GM20000 (cell line): ENCODE measurements at regions not wholly inside any gene's neighbourhood (a gene's known extent, or its start where the extent isn't known, plus 50 kb on each side); places are given as distances from the start of the nearest gene placed in this dataset.

Experiments
- DNase-seq: peaks from one replicate; pipeline ENCODE4 v3.0.0; 2012; ENCODE audit warnings: low spot score
- TF ChIP-seq, protein P1 (sequence below): IDR thresholded peaks from 2 replicates; pipeline ENCODE4 v1.5.1; 2012; ENCODE audit warnings: mild to moderate bottlenecking, control low read depth; ENCODE audit errors: extremely low read depth, missing control alignments

DNA sequence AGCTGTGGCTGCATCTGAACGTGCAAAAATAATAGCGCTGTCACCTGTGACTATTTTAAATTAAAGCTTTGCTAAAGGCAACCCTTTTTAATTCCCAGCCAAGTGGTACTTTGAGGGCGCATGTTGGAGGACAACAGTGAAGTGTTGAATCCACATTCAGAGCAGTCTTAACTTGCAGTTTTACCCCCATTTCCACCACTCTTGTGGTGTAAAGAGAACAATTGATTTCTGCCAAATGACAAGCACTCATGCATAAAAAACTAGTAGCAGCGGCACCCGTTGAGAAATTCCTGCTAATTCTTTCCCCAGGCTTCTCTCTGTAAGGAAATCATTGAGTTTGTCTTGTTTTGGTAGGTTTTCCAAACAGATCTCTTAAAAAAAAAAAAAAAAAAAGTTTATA is 1033.3 kb downstream of the EFNB2 start:
- TF ChIP-seq, protein P1, sequence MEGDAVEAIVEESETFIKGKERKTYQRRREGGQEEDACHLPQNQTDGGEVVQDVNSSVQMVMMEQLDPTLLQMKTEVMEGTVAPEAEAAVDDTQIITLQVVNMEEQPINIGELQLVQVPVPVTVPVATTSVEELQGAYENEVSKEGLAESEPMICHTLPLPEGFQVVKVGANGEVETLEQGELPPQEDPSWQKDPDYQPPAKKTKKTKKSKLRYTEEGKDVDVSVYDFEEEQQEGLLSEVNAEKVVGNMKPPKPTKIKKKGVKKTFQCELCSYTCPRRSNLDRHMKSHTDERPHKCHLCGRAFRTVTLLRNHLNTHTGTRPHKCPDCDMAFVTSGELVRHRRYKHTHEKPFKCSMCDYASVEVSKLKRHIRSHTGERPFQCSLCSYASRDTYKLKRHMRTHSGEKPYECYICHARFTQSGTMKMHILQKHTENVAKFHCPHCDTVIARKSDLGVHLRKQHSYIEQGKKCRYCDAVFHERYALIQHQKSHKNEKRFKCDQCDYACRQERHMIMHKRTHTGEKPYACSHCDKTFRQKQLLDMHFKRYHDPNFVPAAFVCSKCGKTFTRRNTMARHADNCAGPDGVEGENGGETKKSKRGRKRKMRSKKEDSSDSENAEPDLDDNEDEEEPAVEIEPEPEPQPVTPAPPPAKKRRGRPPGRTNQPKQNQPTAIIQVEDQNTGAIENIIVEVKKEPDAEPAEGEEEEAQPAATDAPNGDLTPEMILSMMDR = no peak
- no peak for DNase-seq

GRCh38 chr13:105497597-105497996 is 1037.9 kb downstream of the EFNB2 start:
- no peak for DNase-seq
- TF ChIP-seq, protein P1 = no peak

DNA sequence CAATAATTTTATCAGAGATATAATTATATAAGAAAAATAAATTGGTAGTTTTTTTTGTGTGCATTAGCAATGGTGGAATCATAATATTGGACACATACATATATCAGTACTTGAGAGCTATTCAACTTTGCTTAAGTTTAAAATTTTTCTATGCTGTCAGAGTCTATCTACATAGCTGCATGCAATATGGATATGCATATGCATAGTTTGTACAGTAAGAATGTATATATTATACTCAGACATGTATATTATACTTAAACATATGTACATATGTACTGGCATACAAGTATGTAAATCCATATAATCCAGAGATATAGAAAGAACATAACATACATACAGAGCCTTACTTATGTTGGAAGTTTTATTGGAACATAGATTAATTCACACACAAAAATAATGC is 1043.2 kb downstream of the EFNB2 start:
- no peak for DNase-seq
- TF ChIP-seq, protein P1 = no peak

- TF ChIP-seq, protein P1 = no peak
- no peak for DNase-seq
These were observed 1044.1 kb downstream of the EFNB2 start for GRCh38 chr13:105491345-105491744.

DNA sequence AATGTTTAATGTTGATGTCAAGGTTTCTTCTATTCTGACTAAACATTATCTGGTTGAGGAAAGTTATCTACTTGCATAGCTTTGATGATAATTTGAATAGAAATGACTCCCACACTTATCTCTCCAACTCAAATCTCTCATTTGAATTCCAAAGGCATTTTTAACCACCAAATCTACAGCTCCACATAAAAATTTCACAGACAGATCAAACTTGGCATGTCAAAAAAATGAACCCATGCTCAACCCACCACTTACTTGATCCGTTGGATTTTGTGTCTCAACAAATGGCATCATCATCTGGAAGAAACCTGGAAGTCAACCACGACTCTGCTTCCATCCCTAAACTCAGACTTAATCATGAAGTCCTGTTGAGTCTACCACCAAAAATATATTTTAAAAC is 1050.4 kb downstream of the EFNB2 start:
- TF ChIP-seq, protein P1 = no peak
- no peak for DNase-seq

DNA sequence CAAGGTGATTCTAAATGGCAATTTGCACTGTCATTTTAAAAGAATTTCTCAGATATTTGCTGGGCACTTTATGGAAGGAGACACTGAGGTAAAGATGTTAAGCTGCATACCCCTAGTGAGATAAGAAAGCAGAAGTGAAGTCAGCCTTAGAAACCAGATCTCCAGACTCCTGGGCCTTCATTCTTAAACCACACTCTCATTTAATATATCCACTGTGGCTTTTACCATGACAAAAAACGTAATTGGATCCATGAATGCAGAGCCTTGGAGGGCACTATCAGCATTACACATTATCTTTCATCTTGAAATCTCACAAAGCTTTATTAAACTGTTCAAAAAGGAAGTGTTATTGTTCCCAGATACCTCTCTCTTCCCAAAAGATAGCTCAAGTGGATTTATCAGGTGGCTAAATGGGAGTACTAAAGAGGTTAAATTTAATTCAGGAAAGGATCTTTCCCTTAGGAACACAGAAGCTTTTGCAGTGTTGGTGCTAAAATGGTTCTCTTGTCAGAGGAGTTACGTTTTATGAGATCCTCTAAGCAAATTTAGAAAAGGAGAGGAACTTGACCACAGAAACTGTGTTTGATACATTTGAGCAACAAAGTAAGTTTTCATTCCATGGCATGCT is 1060.4 kb downstream of the EFNB2 start:
- no peak for DNase-seq
- TF ChIP-seq, protein P1 = no peak

- DNase-seq = no peak
These were observed 1063.8 kb downstream of the EFNB2 start for GRCh38 chr13:105471673-105472072.

More at GRCh38 chr13:105471673-105472072, 1063.8 kb downstream of the EFNB2 start:
- TF ChIP-seq, protein P1 = no peak
